Fibroblast of pulmonary artery (primary cell): ENCODE measurements at regions not wholly inside any gene's neighbourhood (a gene's known extent, or its start where the extent isn't known, plus 50 kb on each side); places are given as distances from the start of the nearest gene placed in this dataset.

Source experiments
- DNase-seq: peaks from one replicate; pipeline ENCODE4 v3.0.0-alpha.2; 2010; ENCODE audit warnings: low read depth
- H3K4me3 ChIP-seq: replicated peaks from 2 replicates; pipeline ENCODE4 v1.5.1; 2011; ENCODE audit warnings: low read depth, mild to moderate bottlenecking, control low read depth, low read length, moderate library complexity
- TF ChIP-seq, protein P1 (sequence below): IDR thresholded peaks from 2 replicates; pipeline ENCODE4 v1.5.1; 2011; ENCODE audit warnings: mild to moderate bottlenecking, control low read depth, low read length, inconsistent platforms; ENCODE audit errors: missing control alignments

DNA sequence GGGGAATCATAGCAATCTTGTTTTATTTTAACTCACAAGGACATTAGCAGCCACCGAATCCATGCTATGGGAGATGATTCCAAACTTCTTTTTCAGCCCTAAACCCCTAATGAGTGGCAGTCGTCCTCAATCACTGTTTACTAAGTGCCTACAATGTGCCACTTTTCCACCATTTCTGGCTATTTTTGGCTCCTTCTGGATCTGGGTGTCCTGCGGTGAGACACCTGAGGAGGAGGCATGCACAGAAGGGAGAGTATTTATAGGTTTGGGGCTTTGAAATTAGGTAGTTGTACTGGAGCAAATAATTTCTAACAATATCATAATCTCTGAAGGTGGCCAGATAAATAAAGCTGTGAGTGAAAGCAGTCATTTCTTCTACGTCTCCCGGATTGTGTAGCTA is 1125.6 kb downstream of the BCL11B start:
- DNase-seq, result no peak
- TF ChIP-seq, protein P1, sequence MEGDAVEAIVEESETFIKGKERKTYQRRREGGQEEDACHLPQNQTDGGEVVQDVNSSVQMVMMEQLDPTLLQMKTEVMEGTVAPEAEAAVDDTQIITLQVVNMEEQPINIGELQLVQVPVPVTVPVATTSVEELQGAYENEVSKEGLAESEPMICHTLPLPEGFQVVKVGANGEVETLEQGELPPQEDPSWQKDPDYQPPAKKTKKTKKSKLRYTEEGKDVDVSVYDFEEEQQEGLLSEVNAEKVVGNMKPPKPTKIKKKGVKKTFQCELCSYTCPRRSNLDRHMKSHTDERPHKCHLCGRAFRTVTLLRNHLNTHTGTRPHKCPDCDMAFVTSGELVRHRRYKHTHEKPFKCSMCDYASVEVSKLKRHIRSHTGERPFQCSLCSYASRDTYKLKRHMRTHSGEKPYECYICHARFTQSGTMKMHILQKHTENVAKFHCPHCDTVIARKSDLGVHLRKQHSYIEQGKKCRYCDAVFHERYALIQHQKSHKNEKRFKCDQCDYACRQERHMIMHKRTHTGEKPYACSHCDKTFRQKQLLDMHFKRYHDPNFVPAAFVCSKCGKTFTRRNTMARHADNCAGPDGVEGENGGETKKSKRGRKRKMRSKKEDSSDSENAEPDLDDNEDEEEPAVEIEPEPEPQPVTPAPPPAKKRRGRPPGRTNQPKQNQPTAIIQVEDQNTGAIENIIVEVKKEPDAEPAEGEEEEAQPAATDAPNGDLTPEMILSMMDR, result no peak

DNA sequence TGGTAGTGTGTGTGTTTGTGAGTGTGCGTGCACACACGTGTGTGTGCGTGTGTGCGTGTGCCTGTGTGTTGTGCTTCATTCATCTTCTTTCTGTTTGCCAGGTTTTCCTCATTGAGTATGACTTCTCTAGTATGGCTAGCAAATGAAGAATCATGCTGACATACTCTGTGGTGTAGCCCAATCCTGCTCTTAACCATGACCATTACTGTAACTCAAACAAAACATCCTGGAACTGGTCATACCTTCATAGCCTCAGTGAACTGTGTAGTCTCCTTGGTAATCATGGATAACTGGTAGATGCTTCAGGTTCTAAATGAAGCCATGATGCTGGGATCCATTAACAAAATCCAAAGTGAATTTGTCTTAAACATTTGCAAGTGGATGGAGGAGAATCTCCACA is 1117.7 kb downstream of the BCL11B start:
- H3K4me3 ChIP-seq, result no peak overlapping the region
- DNase-seq, result no peak
- TF ChIP-seq, protein P1, result no peak

More for the DNA sequence above, 1125.6 kb downstream of the BCL11B start:
- H3K4me3 ChIP-seq, result no peak overlapping the region

DNA sequence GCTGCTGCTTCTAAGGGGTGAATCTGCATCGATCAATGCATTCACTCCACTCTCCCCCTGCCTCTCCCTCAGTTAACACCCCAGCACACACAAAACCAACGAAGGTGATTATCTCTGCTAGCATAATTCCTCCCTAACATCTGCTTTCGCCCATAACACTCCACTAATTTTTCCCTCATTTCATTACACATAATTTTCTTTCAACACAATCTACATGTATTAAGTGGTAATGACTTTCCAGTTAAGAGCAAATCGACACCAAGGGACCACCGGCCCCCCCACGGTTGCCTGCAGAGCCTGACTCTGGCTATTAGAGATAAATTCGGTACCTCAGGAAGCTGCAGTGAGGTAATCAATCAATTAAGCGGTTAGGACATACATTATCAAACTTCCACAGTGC is 1115.6 kb downstream of the BCL11B start:
- DNase-seq, result no peak
- no peak overlapping the region for H3K4me3 ChIP-seq
- TF ChIP-seq, protein P1, result no peak

DNA sequence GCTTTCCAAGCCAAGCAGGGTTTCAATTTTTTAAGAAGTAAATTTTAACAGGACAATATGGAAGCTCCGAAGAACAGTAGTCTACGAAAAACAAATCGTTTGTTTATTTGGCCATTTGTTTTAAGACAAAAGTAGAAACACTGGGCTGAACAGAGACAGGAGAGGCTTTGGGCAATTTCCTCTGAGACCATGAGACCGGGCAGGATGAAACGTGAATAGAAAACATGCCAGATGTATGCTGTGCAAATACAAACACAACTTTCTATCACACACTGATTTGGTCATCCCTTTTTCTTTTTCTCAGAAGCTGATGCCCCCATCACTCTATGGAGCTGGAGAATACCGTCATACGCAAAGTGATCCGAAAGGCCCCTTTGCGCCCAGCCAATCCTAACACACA is 1111.1 kb downstream of the BCL11B start:
- no peak overlapping the region for H3K4me3 ChIP-seq
- DNase-seq, result no peak
- TF ChIP-seq, protein P1, result no peak

DNA sequence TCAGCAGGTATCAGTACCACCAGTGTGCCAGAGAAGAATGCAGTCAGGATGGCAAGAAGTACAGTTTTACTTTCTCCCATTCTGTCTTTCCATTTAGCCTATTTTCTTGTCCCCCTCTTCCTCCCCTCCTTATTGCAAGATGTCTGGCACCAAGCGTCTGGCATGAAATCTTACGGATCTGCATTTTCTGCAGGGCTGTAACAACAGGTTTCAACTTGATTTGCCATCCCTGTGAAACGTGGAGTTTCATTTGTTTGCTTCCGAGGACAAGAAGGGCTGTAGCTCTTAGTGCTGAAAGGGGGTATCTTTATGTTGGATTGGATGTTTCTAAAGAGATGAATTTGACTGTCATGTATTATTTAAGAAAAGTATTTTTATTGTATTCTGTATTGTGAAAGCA is 1110.6 kb downstream of the BCL11B start:
- no peak overlapping the region for H3K4me3 ChIP-seq
- TF ChIP-seq, protein P1, result no peak

DNA sequence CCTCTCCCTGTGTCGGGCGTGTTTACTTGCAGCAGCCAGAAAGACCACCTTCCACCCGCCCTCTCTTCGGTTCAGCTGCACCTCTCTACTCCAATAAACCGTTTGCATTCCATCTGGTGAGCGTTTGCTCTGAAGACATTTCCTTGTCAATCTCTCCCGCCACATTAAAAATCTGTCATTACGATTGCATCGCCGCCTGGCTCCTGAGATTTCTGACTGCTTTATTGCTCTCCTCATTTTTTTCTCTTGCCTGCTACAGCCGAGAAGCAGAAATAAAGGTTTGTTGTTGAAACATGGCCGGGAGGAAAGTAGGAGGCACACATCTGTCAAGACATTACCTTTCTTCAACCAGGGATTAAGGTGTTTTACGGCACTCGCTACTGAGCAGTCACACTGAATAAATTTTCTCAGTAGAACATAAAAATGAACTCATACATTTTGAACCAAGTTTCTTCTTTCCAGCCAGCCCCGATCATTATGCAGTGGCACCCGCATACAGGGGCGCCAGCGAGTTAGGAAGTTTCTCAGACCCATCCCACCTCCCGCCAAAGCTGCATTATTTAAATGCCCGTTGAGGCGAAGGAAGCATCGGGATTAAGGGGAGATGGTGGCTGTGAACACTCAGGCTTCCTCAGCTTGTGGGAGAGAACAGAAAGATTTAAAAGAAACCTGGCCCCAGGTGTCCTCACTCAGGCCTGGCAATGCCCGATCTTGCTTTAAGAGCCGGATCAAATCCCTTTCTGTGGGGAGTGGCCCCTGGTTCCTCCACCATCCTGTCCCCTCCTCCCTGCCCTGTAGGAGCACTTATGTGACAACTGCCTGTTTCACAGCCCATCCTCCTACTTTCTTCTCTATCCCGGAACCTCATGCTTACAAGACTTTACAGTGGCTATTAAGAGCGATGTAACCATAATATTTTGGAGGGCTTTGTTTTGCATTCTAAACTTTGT is 1108.9 kb downstream of the BCL11B start:
- no peak for DNase-seq
- H3K4me3 ChIP-seq, result no peak overlapping the region
- TF ChIP-seq, protein P1, result no peak

More for the DNA sequence above, 1110.6 kb downstream of the BCL11B start:
- no peak for DNase-seq
